ENCODE measurements at regions not wholly inside any gene's neighbourhood (a gene's known extent, or its start where the extent isn't known, plus 50 kb on each side); places are given as distances from the start of the nearest gene placed in this dataset.

- Histone ChIP-seq H2AFZ (no peak overlapping the region), H3K9me3 (ENCODE audit: insufficient read depth, low read depth) (no peaks in the 10 kb centered on the region), H3K27me3 (ENCODE audit: insufficient read depth, low read depth) (no peaks in the 10 kb centered on the region), H3K4me3 (no peak overlapping the region), H4K20me1 (ENCODE audit: insufficient read depth) (no peaks in the 10 kb centered on the region), H3K9me2 (ENCODE audit: insufficient read depth) (no peaks in the 10 kb centered on the region), H3K27ac (no peak overlapping the region), H3K36me3 (ENCODE audit: low read depth) (no peaks in the 10 kb centered on the region), H3K4me2 (no peak overlapping the region), H3K4me1 (replicated peaks; ENCODE audit: insufficient read depth) (no peaks in the 10 kb centered on the region), H3K79me2 (ENCODE audit: low read depth) (no peaks in the 10 kb centered on the region), H3F3A (ENCODE audit: insufficient read depth, low read depth) (no peaks in the 10 kb centered on the region)
- intact Hi-C loops (cut with micrococcal nuclease; ENCODE audit: unreplicated experiment) = no loop called here
- no TSS peak for BruUV-seq (replicated peaks)
- DNase-seq = no peak
- TF ChIP-seq CTCF (conservative IDR thresholded peaks at IDR 0.05) = no peak
- TF ChIP-seq EZH2 (IDR thresholded peaks at IDR 0.05; ENCODE audit: low read depth) = no peak
- POLR2A ChIA-PET (ENCODE audit: unreplicated experiment) = no interaction called here
- CTCF ChIA-PET = no interaction called here
Observed at GRCh38 chr14:38915125-38915524, 187.9 kb downstream of the SEC23A start.

GRCh38 chr14:38910092-38910491, 192.9 kb downstream of the SEC23A start:
- BruUV-seq (replicated peaks) = no TSS peak

GRCh38 chr14:38904959-38905358, 198.1 kb downstream of the SEC23A start:
- H3K4me1 ChIP-seq (replicated peaks; ENCODE audit: insufficient read depth) = no peaks in the 10 kb centered on the region
- TF ChIP-seq EZH2 (IDR thresholded peaks at IDR 0.05; ENCODE audit: low read depth) (no peak), CTCF (conservative IDR thresholded peaks at IDR 0.05) (no peak)
- H2AFZ ChIP-seq = no peak overlapping the region
- BruUV-seq (replicated peaks) = no TSS peak
- H3K79me2 ChIP-seq (ENCODE audit: low read depth) = no peaks in the 10 kb centered on the region
- no peak overlapping the region for H3K27ac ChIP-seq
- no peaks in the 10 kb centered on the region for H4K20me1 ChIP-seq (ENCODE audit: insufficient read depth)
- H3K9me3 ChIP-seq (ENCODE audit: insufficient read depth, low read depth) = no peaks in the 10 kb centered on the region
- CTCF ChIA-PET = no interaction called here
- no peak overlapping the region for H3K4me3 ChIP-seq
- no peaks in the 10 kb centered on the region for H3K36me3 ChIP-seq (ENCODE audit: low read depth)
- intact Hi-C loops (cut with micrococcal nuclease; ENCODE audit: unreplicated experiment) = no loop called here
- no peak for DNase-seq
- H3K27me3 ChIP-seq (ENCODE audit: insufficient read depth, low read depth) = no peaks in the 10 kb centered on the region
- H3F3A ChIP-seq (ENCODE audit: insufficient read depth, low read depth) = no peaks in the 10 kb centered on the region
- H3K4me2 ChIP-seq = no peak overlapping the region
- POLR2A ChIA-PET (ENCODE audit: unreplicated experiment) = no interaction called here
- no peaks in the 10 kb centered on the region for H3K9me2 ChIP-seq (ENCODE audit: insufficient read depth)

More at GRCh38 chr14:38910092-38910491, 192.9 kb downstream of the SEC23A start:
- Histone ChIP-seq H3K9me3 (ENCODE audit: insufficient read depth, low read depth) (no peaks in the 10 kb centered on the region), H3K27me3 (ENCODE audit: insufficient read depth, low read depth) (no peaks in the 10 kb centered on the region), H3K4me3 (no peak overlapping the region), H3K27ac (no peak overlapping the region), H3K36me3 (ENCODE audit: low read depth) (no peaks in the 10 kb centered on the region), H2AFZ (no peak overlapping the region), H3F3A (ENCODE audit: insufficient read depth, low read depth) (no peaks in the 10 kb centered on the region), H3K4me1 (replicated peaks; ENCODE audit: insufficient read depth) (no peaks in the 10 kb centered on the region), H3K4me2 (no peak overlapping the region), H4K20me1 (ENCODE audit: insufficient read depth) (no peaks in the 10 kb centered on the region), H3K79me2 (ENCODE audit: low read depth) (no peaks in the 10 kb centered on the region), H3K9me2 (ENCODE audit: insufficient read depth) (no peaks in the 10 kb centered on the region)
- CTCF ChIA-PET = no interaction called here
- no peak for DNase-seq
- TF ChIP-seq CTCF (conservative IDR thresholded peaks at IDR 0.05) (no peak), EZH2 (IDR thresholded peaks at IDR 0.05; ENCODE audit: low read depth) (no peak)
- POLR2A ChIA-PET (ENCODE audit: unreplicated experiment) = no interaction called here
- intact Hi-C loops (cut with micrococcal nuclease; ENCODE audit: unreplicated experiment) = no loop called here
